Thoracic aorta (tissue), 2 donors: ENCODE measurements at regions not wholly inside any gene's neighbourhood (a gene's known extent, or its start where the extent isn't known, plus 50 kb on each side); places are given as distances from the start of the nearest gene placed in this dataset.

ENCODE experiments used
- ATAC-seq: fragments of 150-250 bp; one replicate; pipeline ENCODE4 v1.8.0; 2017; ENCODE audit warnings: low read depth; ENCODE audit not compliant: insufficient number of reproducible peaks, low FRiP score
- DNase-seq: peaks from one replicate; pipeline ENCODE4 v3.0.0-alpha.2; 2020; ENCODE audit warnings: low spot score
- H3K27ac ChIP-seq, 2 donors: fragments of 200-600 bp; sonication (generic); 1 replicate in 1 of 2; 2 replicates in 1 of 2; pipeline ENCODE4 v1.5.1; 2016; ENCODE audit warnings: mild to moderate bottlenecking in 2 of 2, moderate library complexity in 2 of 2
- H3K27me3 ChIP-seq: fragments of 200-600 bp; sonication (generic); replicated peaks from 2 replicates; pipeline ENCODE4 v1.6.0; 2016; ENCODE audit warnings: mild to moderate bottlenecking; ENCODE audit not compliant: insufficient read depth
- H3K36me3 ChIP-seq: fragments of 200-600 bp; sonication (generic); one replicate; pipeline ENCODE4 v1.5.1; 2016
- H3K4me1 ChIP-seq, 2 donors: fragments of 200-600 bp; sonication (generic); 1 replicate in 1 of 2; 2 replicates in 1 of 2; pipeline versions ENCODE4 v1.5.1 to v1.6.0; 2016; ENCODE audit warnings: low read depth in 2 of 2, mild to moderate bottlenecking in 1 of 2; ENCODE audit not compliant: control insufficient read depth in 1 of 2
- H3K4me3 ChIP-seq: fragments of 200-600 bp; sonication (generic); 2 replicates; pipeline ENCODE4 v1.5.1; 2016; ENCODE audit warnings: mild to moderate bottlenecking
- H3K9me3 ChIP-seq: fragments of 200-600 bp; sonication (generic); 2 replicates; pipeline ENCODE4 v1.5.1; 2016
- TF ChIP-seq, protein P1 (sequence below): fragments of 200-600 bp; sonication (generic); IDR thresholded peaks from one replicate; pipeline ENCODE4 v1.5.1; 2019; ENCODE audit warnings: antibody characterized with exemption

DNA sequence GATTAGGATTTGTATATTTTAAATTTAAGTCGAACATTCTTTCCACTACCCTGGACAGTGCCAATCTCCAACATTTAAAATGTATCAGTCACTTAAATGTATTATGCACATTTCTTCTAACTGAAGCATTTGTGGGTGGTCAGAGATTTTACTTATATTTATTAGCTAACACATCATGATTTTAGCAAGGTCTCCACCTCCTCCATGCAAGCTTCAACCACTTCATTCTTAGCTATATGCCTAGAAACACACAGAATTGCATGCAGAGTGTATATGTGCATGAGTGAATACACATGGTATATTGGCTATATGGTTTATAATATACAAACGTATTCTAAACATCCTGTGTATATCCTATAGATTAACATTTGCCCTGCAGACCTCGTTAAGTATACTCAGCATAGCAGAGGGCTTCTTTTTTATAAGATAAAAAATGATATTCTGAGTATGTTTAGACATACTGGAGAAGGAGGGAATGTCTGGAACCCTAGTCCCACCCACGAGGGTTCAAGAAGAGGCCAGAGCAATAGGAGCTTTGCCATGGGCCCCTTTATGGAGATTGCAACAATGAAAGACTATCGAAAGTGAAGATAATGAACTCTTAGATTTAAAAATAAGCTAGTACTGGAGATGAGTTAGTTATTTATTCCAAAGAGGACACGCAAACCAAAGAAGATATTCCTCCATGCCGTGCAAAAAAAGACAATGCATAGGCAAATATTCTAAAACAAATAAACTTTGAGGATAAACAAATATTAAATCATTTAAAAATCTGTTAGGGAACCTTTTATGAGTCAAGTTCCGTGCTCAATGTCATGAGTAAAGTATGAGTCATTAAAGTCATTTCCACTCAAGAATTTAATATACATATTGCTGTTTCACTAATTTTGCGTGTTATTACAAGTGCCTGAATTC, 480.4 kb downstream of the SIPA1L2 start:
- no peaks in the 10 kb centered on the region for H3K27me3 ChIP-seq
- H3K27ac ChIP-seq: no peak overlapping the region
- DNase-seq (no peak), ATAC-seq (no peak)
- no peaks in the 10 kb centered on the region for H3K36me3 ChIP-seq
- no peaks in the 10 kb centered on the region for H3K4me1 ChIP-seq
- TF ChIP-seq, protein P1, sequence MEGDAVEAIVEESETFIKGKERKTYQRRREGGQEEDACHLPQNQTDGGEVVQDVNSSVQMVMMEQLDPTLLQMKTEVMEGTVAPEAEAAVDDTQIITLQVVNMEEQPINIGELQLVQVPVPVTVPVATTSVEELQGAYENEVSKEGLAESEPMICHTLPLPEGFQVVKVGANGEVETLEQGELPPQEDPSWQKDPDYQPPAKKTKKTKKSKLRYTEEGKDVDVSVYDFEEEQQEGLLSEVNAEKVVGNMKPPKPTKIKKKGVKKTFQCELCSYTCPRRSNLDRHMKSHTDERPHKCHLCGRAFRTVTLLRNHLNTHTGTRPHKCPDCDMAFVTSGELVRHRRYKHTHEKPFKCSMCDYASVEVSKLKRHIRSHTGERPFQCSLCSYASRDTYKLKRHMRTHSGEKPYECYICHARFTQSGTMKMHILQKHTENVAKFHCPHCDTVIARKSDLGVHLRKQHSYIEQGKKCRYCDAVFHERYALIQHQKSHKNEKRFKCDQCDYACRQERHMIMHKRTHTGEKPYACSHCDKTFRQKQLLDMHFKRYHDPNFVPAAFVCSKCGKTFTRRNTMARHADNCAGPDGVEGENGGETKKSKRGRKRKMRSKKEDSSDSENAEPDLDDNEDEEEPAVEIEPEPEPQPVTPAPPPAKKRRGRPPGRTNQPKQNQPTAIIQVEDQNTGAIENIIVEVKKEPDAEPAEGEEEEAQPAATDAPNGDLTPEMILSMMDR: no peak
- H3K4me3 ChIP-seq: no peak overlapping the region
- no peaks in the 10 kb centered on the region for H3K9me3 ChIP-seq

DNA sequence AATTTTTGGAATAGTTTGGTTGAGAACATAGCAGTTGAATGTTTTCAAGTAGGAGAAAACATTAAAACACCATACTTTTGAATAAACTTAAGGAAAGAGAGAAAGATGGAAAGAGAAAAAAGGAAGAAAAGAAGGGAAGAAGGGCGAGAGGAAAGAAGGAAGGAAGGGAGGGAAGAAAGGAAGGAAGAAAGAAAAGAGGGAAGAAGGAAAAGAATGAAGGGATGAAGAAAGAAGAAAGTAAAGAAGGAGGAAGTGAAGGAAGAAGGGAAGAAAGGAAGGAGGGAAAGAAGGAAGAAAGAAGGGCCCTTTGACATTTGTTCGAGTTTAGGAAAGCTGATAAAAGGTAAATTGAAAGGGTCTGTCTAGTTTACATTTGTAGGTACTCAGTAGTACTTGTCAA, 482.7 kb downstream of the SIPA1L2 start:
- Histone ChIP-seq H3K36me3 (no peaks in the 10 kb centered on the region), H3K27me3 (no peaks in the 10 kb centered on the region), H3K9me3 (no peaks in the 10 kb centered on the region), H3K4me1 (peaks cover 11 to 18% of the 10 kb centered on the region in 2 donors), H3K4me3 (no peak overlapping the region), H3K27ac (no peak overlapping the region)
- no peak for DNase-seq
- no peak for ATAC-seq
- TF ChIP-seq, protein P1: no peak

DNA sequence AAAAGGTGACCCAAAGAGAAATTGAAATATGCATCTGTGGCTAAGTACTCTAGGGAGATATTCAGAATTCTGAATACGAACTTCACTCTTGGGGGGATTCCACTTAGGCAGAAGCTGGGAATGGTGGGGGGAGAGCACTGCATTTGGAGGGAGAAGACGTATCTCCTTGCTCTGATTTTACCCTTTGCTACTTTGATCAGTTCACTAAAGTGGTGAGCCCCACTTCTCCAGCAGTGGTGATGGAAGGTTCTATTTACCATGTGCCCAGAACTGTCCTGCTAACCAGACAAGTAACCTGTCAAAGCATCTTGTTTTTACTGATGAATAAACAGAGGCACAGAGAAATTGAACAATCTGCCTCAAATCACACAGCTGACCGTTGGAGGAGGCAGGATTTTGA, 483.4 kb downstream of the SIPA1L2 start:
- Histone ChIP-seq H3K9me3 (no peaks in the 10 kb centered on the region), H3K4me1 (peaks cover 11 to 18% of the 10 kb centered on the region in 2 donors), H3K27me3 (no peaks in the 10 kb centered on the region), H3K27ac (no peak overlapping the region), H3K36me3 (no peaks in the 10 kb centered on the region), H3K4me3 (no peak overlapping the region)
- TF ChIP-seq, protein P1: no peak
- ATAC-seq (no peak), DNase-seq (no peak)

DNA sequence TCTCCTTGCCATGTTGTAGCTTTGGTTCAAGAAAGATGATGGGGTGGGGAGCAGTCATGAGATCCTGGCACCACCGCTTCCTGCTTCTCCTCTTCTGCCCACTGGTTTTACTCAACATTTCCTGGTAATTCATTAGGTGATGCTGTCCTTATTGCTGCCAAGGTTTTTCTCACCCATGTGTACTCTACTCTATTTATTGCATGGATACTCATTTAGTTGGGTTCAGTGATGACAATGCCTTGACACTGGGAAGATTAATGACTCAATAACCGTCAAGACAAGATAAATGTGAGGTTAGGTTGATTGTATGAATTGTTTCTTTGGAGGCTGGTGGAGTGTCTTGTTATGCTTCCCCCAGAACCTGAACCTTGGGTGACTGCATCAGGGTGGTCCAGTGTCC, 484.2 kb downstream of the SIPA1L2 start:
- ATAC-seq (no peak), DNase-seq (no peak)
- TF ChIP-seq, protein P1: no peak
- H3K4me3 ChIP-seq: no peak overlapping the region
- no peaks in the 10 kb centered on the region for H3K36me3 ChIP-seq
- H3K9me3 ChIP-seq: no peaks in the 10 kb centered on the region
- H3K27me3 ChIP-seq: no peaks in the 10 kb centered on the region
- no peak overlapping the region for H3K27ac ChIP-seq
- H3K4me1 ChIP-seq: peaks cover 11 to 18% of the 10 kb centered on the region in 2 donors

DNA sequence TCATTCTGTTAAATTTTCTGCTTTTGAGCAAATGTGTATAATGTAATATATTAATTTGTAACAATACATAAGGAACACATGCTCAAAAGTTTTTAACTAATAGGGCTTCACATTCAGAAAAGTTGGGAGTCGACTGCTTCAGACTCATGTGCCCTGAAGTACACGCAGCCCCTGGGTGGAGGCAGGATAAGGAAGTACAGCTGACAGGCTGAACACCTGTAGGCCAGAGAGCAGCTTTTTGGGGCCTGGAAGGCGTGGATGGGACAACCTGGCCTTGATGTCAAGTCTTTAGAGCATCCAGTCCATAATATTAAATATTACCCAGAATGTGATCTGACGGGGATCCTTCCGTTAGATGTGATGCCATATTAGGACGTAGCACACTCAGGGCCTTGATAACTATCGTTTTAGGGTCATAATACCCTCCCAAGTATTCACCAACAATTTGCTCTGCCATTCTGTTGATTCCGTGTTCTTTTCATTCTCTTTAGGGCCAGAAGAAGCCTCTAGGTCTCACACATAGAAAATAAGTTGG, 485.2 kb downstream of the SIPA1L2 start:
- DNase-seq (no peak), ATAC-seq (no peak)
- TF ChIP-seq, protein P1: no peak
- H3K4me3 ChIP-seq: no peak overlapping the region
- no peaks in the 10 kb centered on the region for H3K36me3 ChIP-seq
- H3K4me1 ChIP-seq: peaks cover 11 to 18% of the 10 kb centered on the region in 2 donors
- H3K9me3 ChIP-seq: peaks cover 5% of the 10 kb centered on the region
- H3K27me3 ChIP-seq: no peaks in the 10 kb centered on the region
- H3K27ac ChIP-seq: no peak overlapping the region
